A172 (cell line): ENCODE measurements at regions not wholly inside any gene's neighbourhood (a gene's known extent, or its start where the extent isn't known, plus 50 kb on each side); places are given as distances from the start of the nearest gene placed in this dataset.
A peak's percentile ranks its signal among the peaks of the same experiment; 100 is the strongest.

ENCODE experiments used
- DNase-seq: peaks from one replicate; pipeline ENCODE4 v3.0.0-alpha.2; 2015; ENCODE audit warnings: low spot score

GRCh38 chr3:53949541-53949940, 57.9 kb upstream of the SELENOK start:
- DNase-seq: no peak

GRCh38 chr3:53948174-53948573, 56.5 kb upstream of the SELENOK start:
- DNase-seq: no peak

- no peak for DNase-seq
Measured at GRCh38 chr3:53944028-53944427, 52.4 kb upstream of the SELENOK start.

- peak; percentile 20 for DNase-seq
Measured at GRCh38 chr3:53941950-53942349, 50.3 kb upstream of the SELENOK start.
